ENCODE measurements at regions not wholly inside any gene's neighbourhood (a gene's known extent, or its start where the extent isn't known, plus 50 kb on each side); places are given as distances from the start of the nearest gene placed in this dataset.

GRCh38 chr6:144335311-144335861 lies 50.3 kb downstream of the UTRN start:
- Histone ChIP-seq H3K36me3 (ENCODE audit: insufficient read depth, low read length) (no peaks in the 10 kb centered on the region), H3K9ac (ENCODE audit: insufficient read length) (no peak overlapping the region), H3K27ac (no peak overlapping the region), H3K4me3 (no peak overlapping the region), H3K9me3 (ENCODE audit: low read depth, low read length) (no peaks in the 10 kb centered on the region)
- TF ChIP-seq POLR2AphosphoS5 (IDR thresholded peaks at IDR 0.05; ENCODE audit: borderline replicate concordance, low read depth, low read length) (no peak), EZH2 (IDR thresholded peaks at IDR 0.05) (no peak), FOXP2 (optimal IDR thresholded peaks at IDR 0.05; ENCODE audit: control extremely low read depth, extremely low read length, insufficient read depth) (no peak)
- no peak for DNase-seq (ENCODE audit: low read depth, low spot score)

GRCh38 chr6:144335914-144336313 lies 50.8 kb downstream of the UTRN start:
- no peak overlapping the region for H3K27ac ChIP-seq
- no peak overlapping the region for H3K9ac ChIP-seq (ENCODE audit: insufficient read length)
- TF ChIP-seq POLR2AphosphoS5 (IDR thresholded peaks at IDR 0.05; ENCODE audit: borderline replicate concordance, low read depth, low read length) (no peak), EZH2 (IDR thresholded peaks at IDR 0.05) (no peak), FOXP2 (optimal IDR thresholded peaks at IDR 0.05; ENCODE audit: control extremely low read depth, extremely low read length, insufficient read depth) (no peak)
- no peak overlapping the region for H3K4me3 ChIP-seq
- H3K9me3 ChIP-seq (ENCODE audit: low read depth, low read length) = no peaks in the 10 kb centered on the region
- no peaks in the 10 kb centered on the region for H3K36me3 ChIP-seq (ENCODE audit: insufficient read depth, low read length)
- no peak for DNase-seq (ENCODE audit: low read depth, low spot score)

- DNase-seq (ENCODE audit: low read depth, low spot score) = no peak
- Histone ChIP-seq H3K9me3 (ENCODE audit: low read depth, low read length) (no peaks in the 10 kb centered on the region), H3K9ac (ENCODE audit: insufficient read length) (no peak overlapping the region), H3K4me3 (no peak overlapping the region), H3K27ac (no peak overlapping the region), H3K36me3 (ENCODE audit: insufficient read depth, low read length) (no peaks in the 10 kb centered on the region)
- no peak for TF ChIP-seq FOXP2 (optimal IDR thresholded peaks at IDR 0.05; ENCODE audit: control extremely low read depth, extremely low read length, insufficient read depth)
- TF ChIP-seq EZH2 (IDR thresholded peaks at IDR 0.05) = no peak
- TF ChIP-seq POLR2AphosphoS5 (IDR thresholded peaks at IDR 0.05; ENCODE audit: borderline replicate concordance, low read depth, low read length) = no peak
Measured at GRCh38 chr6:144336900-144337299, 51.8 kb downstream of the UTRN start.

GRCh38 chr6:144338474-144338873 lies 53.3 kb downstream of the UTRN start:
- no peaks in the 10 kb centered on the region for H3K9me3 ChIP-seq (ENCODE audit: low read depth, low read length)

GRCh38 chr6:144338951-144339700 lies 54.0 kb downstream of the UTRN start:
- DNase-seq (ENCODE audit: low read depth, low spot score) = no peak

More at GRCh38 chr6:144338474-144338873, 53.3 kb downstream of the UTRN start:
- H3K4me3 ChIP-seq = no peak overlapping the region
- H3K9ac ChIP-seq (ENCODE audit: insufficient read length) = no peak overlapping the region
- no peaks in the 10 kb centered on the region for H3K36me3 ChIP-seq (ENCODE audit: insufficient read depth, low read length)
- DNase-seq (ENCODE audit: low read depth, low spot score) = no peak
- H3K27ac ChIP-seq = no peak overlapping the region
- TF ChIP-seq EZH2 (IDR thresholded peaks at IDR 0.05) = no peak
- TF ChIP-seq FOXP2 (optimal IDR thresholded peaks at IDR 0.05; ENCODE audit: control extremely low read depth, extremely low read length, insufficient read depth) = no peak
- TF ChIP-seq POLR2AphosphoS5 (IDR thresholded peaks at IDR 0.05; ENCODE audit: borderline replicate concordance, low read depth, low read length) = no peak

GRCh38 chr6:144339859-144340452 lies 54.8 kb downstream of the UTRN start:
- Histone ChIP-seq H3K9me3 (ENCODE audit: low read depth, low read length) (no peaks in the 10 kb centered on the region), H3K4me3 (no peak overlapping the region), H3K36me3 (ENCODE audit: insufficient read depth, low read length) (no peaks in the 10 kb centered on the region), H3K27ac (no peak overlapping the region), H3K9ac (ENCODE audit: insufficient read length) (no peak overlapping the region)
- TF ChIP-seq FOXP2 (optimal IDR thresholded peaks at IDR 0.05; ENCODE audit: control extremely low read depth, extremely low read length, insufficient read depth) = no peak
- no peak for TF ChIP-seq POLR2AphosphoS5 (IDR thresholded peaks at IDR 0.05; ENCODE audit: borderline replicate concordance, low read depth, low read length)
- no peak for DNase-seq (ENCODE audit: low read depth, low spot score)

More at GRCh38 chr6:144338951-144339700, 54.0 kb downstream of the UTRN start:
- no peaks in the 10 kb centered on the region for H3K9me3 ChIP-seq (ENCODE audit: low read depth, low read length)
- no peak overlapping the region for H3K4me3 ChIP-seq
- no peak for TF ChIP-seq POLR2AphosphoS5 (IDR thresholded peaks at IDR 0.05; ENCODE audit: borderline replicate concordance, low read depth, low read length)
- no peak for TF ChIP-seq EZH2 (IDR thresholded peaks at IDR 0.05)
- no peak for TF ChIP-seq FOXP2 (optimal IDR thresholded peaks at IDR 0.05; ENCODE audit: control extremely low read depth, extremely low read length, insufficient read depth)
- H3K27ac ChIP-seq = no peak overlapping the region
- H3K9ac ChIP-seq (ENCODE audit: insufficient read length) = no peak overlapping the region
- no peaks in the 10 kb centered on the region for H3K36me3 ChIP-seq (ENCODE audit: insufficient read depth, low read length)

- Histone ChIP-seq H3K9me3 (ENCODE audit: low read depth, low read length) (no peaks in the 10 kb centered on the region), H3K36me3 (ENCODE audit: insufficient read depth, low read length) (no peaks in the 10 kb centered on the region), H3K9ac (ENCODE audit: insufficient read length) (no peak overlapping the region), H3K4me3 (no peak overlapping the region), H3K27ac (no peak overlapping the region)
- TF ChIP-seq FOXP2 (optimal IDR thresholded peaks at IDR 0.05; ENCODE audit: control extremely low read depth, extremely low read length, insufficient read depth) (no peak), POLR2AphosphoS5 (IDR thresholded peaks at IDR 0.05; ENCODE audit: borderline replicate concordance, low read depth, low read length) (no peak), EZH2 (IDR thresholded peaks at IDR 0.05) (no peak)
- DNase-seq (ENCODE audit: low read depth, low spot score) = no peak
Measured at GRCh38 chr6:144340541-144341371, 55.6 kb downstream of the UTRN start.

Data from SK-N-MC (cell line).